Transverse colon (tissue), 4 donors: ENCODE measurements at regions not wholly inside any gene's neighbourhood (a gene's known extent, or its start where the extent isn't known, plus 50 kb on each side); places are given as distances from the start of the nearest gene placed in this dataset.

Source experiments
- EP300 ChIP-seq: sonication (generic); formaldehyde crosslinking; IDR thresholded peaks from one replicate; pipeline ENCODE4 v1.6.1; 2017; ENCODE audit warnings: antibody characterized with exemption, low read depth
- POLR2AphosphoS5 ChIP-seq, 3 donors: sonication (generic); formaldehyde crosslinking; IDR thresholded peaks; one replicate each; pipeline ENCODE4 v1.6.1; 2016; ENCODE audit warnings: antibody characterized with exemption in 3 of 3
- TF ChIP-seq, protein P1 (sequence below), 5 experiments: fragments of 200-600 bp in 3 of 5; fragments of 450-650 bp in 2 of 5; sonication (generic) in 3 of 5; IDR thresholded peaks; 1 replicate in 2 of 5; 2 replicates in 3 of 5; pipeline ENCODE4 v1.5.1; 2016 to 2017; ENCODE audit warnings: antibody characterized with exemption in 5 of 5, inconsistent platforms in 3 of 5, mild to moderate bottlenecking in 2 of 5, moderate library complexity in 1 of 5

DNA sequence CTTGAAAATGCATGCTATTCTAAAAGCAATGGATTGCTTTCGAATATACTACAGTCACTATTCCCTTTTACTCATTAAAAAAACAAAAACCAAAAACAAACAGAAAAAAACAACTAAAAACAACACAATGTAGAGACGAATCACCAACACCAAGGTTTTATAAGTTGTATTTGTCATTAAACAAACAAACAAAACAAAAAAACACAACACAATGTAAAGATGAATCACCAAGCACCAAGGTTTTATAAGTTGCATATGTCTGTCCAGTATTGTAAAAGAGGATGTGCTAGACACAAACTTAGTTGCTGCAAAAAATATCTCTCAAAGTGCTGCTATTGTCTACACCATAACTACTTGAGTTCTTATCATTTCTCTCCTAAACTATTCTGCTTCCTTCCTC is 1269.2 kb downstream of the EFNA5 start:
- TF ChIP-seq, protein P1, sequence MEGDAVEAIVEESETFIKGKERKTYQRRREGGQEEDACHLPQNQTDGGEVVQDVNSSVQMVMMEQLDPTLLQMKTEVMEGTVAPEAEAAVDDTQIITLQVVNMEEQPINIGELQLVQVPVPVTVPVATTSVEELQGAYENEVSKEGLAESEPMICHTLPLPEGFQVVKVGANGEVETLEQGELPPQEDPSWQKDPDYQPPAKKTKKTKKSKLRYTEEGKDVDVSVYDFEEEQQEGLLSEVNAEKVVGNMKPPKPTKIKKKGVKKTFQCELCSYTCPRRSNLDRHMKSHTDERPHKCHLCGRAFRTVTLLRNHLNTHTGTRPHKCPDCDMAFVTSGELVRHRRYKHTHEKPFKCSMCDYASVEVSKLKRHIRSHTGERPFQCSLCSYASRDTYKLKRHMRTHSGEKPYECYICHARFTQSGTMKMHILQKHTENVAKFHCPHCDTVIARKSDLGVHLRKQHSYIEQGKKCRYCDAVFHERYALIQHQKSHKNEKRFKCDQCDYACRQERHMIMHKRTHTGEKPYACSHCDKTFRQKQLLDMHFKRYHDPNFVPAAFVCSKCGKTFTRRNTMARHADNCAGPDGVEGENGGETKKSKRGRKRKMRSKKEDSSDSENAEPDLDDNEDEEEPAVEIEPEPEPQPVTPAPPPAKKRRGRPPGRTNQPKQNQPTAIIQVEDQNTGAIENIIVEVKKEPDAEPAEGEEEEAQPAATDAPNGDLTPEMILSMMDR (IDR thresholded peaks at IDR 0.05): no peak
- no peak for TF ChIP-seq EP300
- TF ChIP-seq POLR2AphosphoS5 (IDR thresholded peaks at IDR 0.05): no peak
